CD4-positive, alpha-beta T cell treated with Interleukin-15 for 4 hours (primary cell): ENCODE measurements at regions not wholly inside any gene's neighbourhood (a gene's known extent, or its start where the extent isn't known, plus 50 kb on each side); places are given as distances from the start of the nearest gene placed in this dataset.

ENCODE experiments used
- DNase-seq: peaks from one replicate; pipeline ENCODE4 v3.0.0-alpha.2; 2020; ENCODE audit warnings: low spot score

GRCh38 chr11:129266536-129266935, 74.4 kb upstream of the ARHGAP32 start:
- no peak for DNase-seq

GRCh38 chr11:129265125-129265788, 73.1 kb upstream of the ARHGAP32 start:
- DNase-seq = no peak

- DNase-seq = no peak
Measured at GRCh38 chr11:129264114-129264513, 72.0 kb upstream of the ARHGAP32 start.

- DNase-seq = no peak
Measured at GRCh38 chr11:129260750-129261149, 68.6 kb upstream of the ARHGAP32 start.

- no peak for DNase-seq
Measured at GRCh38 chr11:129259931-129260348, 67.8 kb upstream of the ARHGAP32 start.

- no peak for DNase-seq
Measured at GRCh38 chr11:129258205-129258604, 66.1 kb upstream of the ARHGAP32 start.

GRCh38 chr11:129257512-129257911, 65.4 kb upstream of the ARHGAP32 start:
- no peak for DNase-seq

GRCh38 chr11:129252621-129253020, 60.5 kb upstream of the ARHGAP32 start:
- no peak for DNase-seq

GRCh38 chr11:129251067-129251466, 58.9 kb upstream of the ARHGAP32 start:
- DNase-seq = no peak

- DNase-seq = no peak
Measured at GRCh38 chr11:129249923-129250322, 57.8 kb upstream of the ARHGAP32 start.

- no peak for DNase-seq
Measured at GRCh38 chr11:129249351-129249750, 57.2 kb upstream of the ARHGAP32 start.

- no peak for DNase-seq
Measured at GRCh38 chr11:129248618-129249017, 56.5 kb upstream of the ARHGAP32 start.

- DNase-seq = no peak
Measured at GRCh38 chr11:129247135-129247534, 55.0 kb upstream of the ARHGAP32 start.

- DNase-seq = no peak
Measured at GRCh38 chr11:129242855-129243254, 50.7 kb upstream of the ARHGAP32 start.
